HEK293 (cell line): ENCODE measurements at regions not wholly inside any gene's neighbourhood (a gene's known extent, or its start where the extent isn't known, plus 50 kb on each side); places are given as distances from the start of the nearest gene placed in this dataset.

Source experiments
- CTCF ChIA-PET: fragments of 350-600 bp; formaldehyde crosslinking; extraction: SDS; loops from one replicate; lab custom pipeline; 2021; ENCODE audit warnings: antibody characterized with exemption; lab: Yijun Ruan, JAX
- POLR2A ChIA-PET: fragments of 300-600 bp; formaldehyde crosslinking; extraction: SDS; loops from one replicate; lab custom pipeline; 2020; ENCODE audit warnings: antibody characterized with exemption, inconsistent platforms; lab: Yijun Ruan, JAX
- H3K27ac ChIP-seq: fragments of 200-500 bp; sonication (Bioruptor generic); 2 replicates; pipeline ENCODE4 v1.5.1; 2014; ENCODE audit warnings: low read depth, low read length, control low read depth, inconsistent platforms; ENCODE audit errors: extremely low read depth
- H3K36me3 ChIP-seq, 2 experiments: fragments of 200-500 bp in 1 of 2; sonication (Bioruptor generic) in 1 of 2; 1 replicate in 1 of 2; 2 replicates in 1 of 2; pipeline ENCODE4 v1.5.1; 2014 to 2017; ENCODE audit warnings: inconsistent platforms in 2 of 2, low read length in 2 of 2; ENCODE audit not compliant: control insufficient read depth in 2 of 2, insufficient read depth in 1 of 2
- H3K4me1 ChIP-seq: fragments of 200-500 bp; sonication (Bioruptor generic); 2 replicates; pipeline ENCODE4 v1.5.1; 2014; ENCODE audit warnings: mild to moderate bottlenecking, low read length, inconsistent platforms; ENCODE audit not compliant: control insufficient read depth, insufficient read depth
- H3K4me3 ChIP-seq: 2 replicates; pipeline ENCODE4 v1.5.1; 2011; ENCODE audit warnings: low read depth, mild to moderate bottlenecking, control low read depth, low read length, moderate library complexity
- H3K9me3 ChIP-seq: fragments of 200-500 bp; sonication (Bioruptor generic); 2 replicates; pipeline ENCODE4 v1.5.1; 2014; ENCODE audit warnings: low read depth, low read length, inconsistent platforms; ENCODE audit not compliant: control insufficient read depth, insufficient read depth
- GLI2 ChIP-seq: fragments of 450-650 bp; formaldehyde crosslinking; IDR thresholded peaks from 2 replicates; pipeline ENCODE4; 2017; ENCODE audit warnings: missing biosample characterization, missing genetic modification characterization, low read depth, borderline replicate concordance
- KLF7 ChIP-seq: fragments of 450-650 bp; formaldehyde crosslinking; IDR thresholded peaks from 2 replicates; pipeline ENCODE4 v1.5.1; 2016; ENCODE audit warnings: missing biosample characterization, missing genetic modification characterization, borderline replicate concordance
- KLF8 ChIP-seq: fragments of 450-650 bp; formaldehyde crosslinking; IDR thresholded peaks from 2 replicates; pipeline ENCODE4 v1.5.1; 2016; ENCODE audit warnings: missing biosample characterization, missing genetic modification characterization
- PRDM10 ChIP-seq: fragments of 450-650 bp; formaldehyde crosslinking; IDR thresholded peaks from 2 replicates; pipeline ENCODE4 v1.5.1; 2016; ENCODE audit warnings: missing biosample characterization, missing genetic modification characterization
- SP7 ChIP-seq: fragments of 450-650 bp; formaldehyde crosslinking; IDR thresholded peaks from 2 replicates; pipeline ENCODE4 v1.5.1; 2016; ENCODE audit warnings: missing biosample characterization, missing genetic modification characterization
- ZFHX2 ChIP-seq: fragments of 450-650 bp; formaldehyde crosslinking; conservative IDR thresholded peaks from 2 replicates; pipeline ENCODE4 v1.5.1; 2016; ENCODE audit warnings: missing biosample characterization, missing genetic modification characterization
- ZNF2 ChIP-seq: fragments of 450-650 bp; formaldehyde crosslinking; IDR thresholded peaks from 2 replicates; pipeline ENCODE4 v1.5.1; 2016; ENCODE audit warnings: missing biosample characterization, missing genetic modification characterization
- ZNF23 ChIP-seq: fragments of 450-650 bp; formaldehyde crosslinking; IDR thresholded peaks from 2 replicates; pipeline ENCODE4 v1.5.1; 2016; ENCODE audit warnings: missing biosample characterization, missing genetic modification characterization, borderline replicate concordance
- ZNF239 ChIP-seq: fragments of 450-650 bp; formaldehyde crosslinking; IDR thresholded peaks from 2 replicates; pipeline ENCODE4 v1.5.1; 2016; ENCODE audit warnings: missing biosample characterization, missing genetic modification characterization
- ZNF248 ChIP-seq: fragments of 450-650 bp; formaldehyde crosslinking; IDR thresholded peaks from 2 replicates; pipeline ENCODE4 v1.5.1; 2017; ENCODE audit warnings: missing biosample characterization, missing genetic modification characterization
- ZNF274 ChIP-seq, 2 experiments: fragments of 200-500 bp in 1 of 2; fragments of 450-650 bp in 1 of 2; sonication (Bioruptor generic) in 1 of 2; formaldehyde crosslinking in 1 of 2; IDR thresholded peaks; 2 replicates each; pipeline versions ENCODE4 v1.5.1 to v1.6.1; 2014 to 2016; ENCODE audit warnings: borderline replicate concordance in 1 of 2, inconsistent platforms in 1 of 2, low read length in 1 of 2, missing biosample characterization in 1 of 2, missing genetic modification characterization in 1 of 2
- ZNF302 ChIP-seq: fragments of 450-650 bp; formaldehyde crosslinking; IDR thresholded peaks from 2 replicates; pipeline ENCODE4 v1.5.1; 2016; ENCODE audit warnings: missing biosample characterization, missing genetic modification characterization, low read depth
- ZNF311 ChIP-seq: fragments of 450-650 bp; formaldehyde crosslinking; IDR thresholded peaks from 2 replicates; pipeline ENCODE4 v1.5.1; 2017; ENCODE audit warnings: missing biosample characterization, missing genetic modification characterization, borderline replicate concordance
- ZNF416 ChIP-seq: fragments of 450-650 bp; formaldehyde crosslinking; IDR thresholded peaks from 2 replicates; pipeline ENCODE4 v1.5.1; 2016; ENCODE audit warnings: missing biosample characterization, missing genetic modification characterization
- ZNF423 ChIP-seq: fragments of 450-650 bp; formaldehyde crosslinking; IDR thresholded peaks from 2 replicates; pipeline ENCODE4 v1.5.1; 2016; ENCODE audit warnings: missing biosample characterization, missing genetic modification characterization
- ZNF473 ChIP-seq: fragments of 450-650 bp; formaldehyde crosslinking; IDR thresholded peaks from 2 replicates; pipeline ENCODE4 v1.5.1; 2017; ENCODE audit warnings: missing biosample characterization, missing genetic modification characterization
- ZNF501 ChIP-seq: fragments of 450-650 bp; formaldehyde crosslinking; IDR thresholded peaks from 2 replicates; pipeline ENCODE4 v1.5.1; 2016; ENCODE audit warnings: missing biosample characterization, missing genetic modification characterization
- ZNF610 ChIP-seq: fragments of 450-650 bp; formaldehyde crosslinking; IDR thresholded peaks from 2 replicates; pipeline ENCODE4 v1.5.1; 2016; ENCODE audit warnings: missing biosample characterization, missing genetic modification characterization, borderline replicate concordance
- ZNF707 ChIP-seq: fragments of 450-650 bp; formaldehyde crosslinking; IDR thresholded peaks from 2 replicates; pipeline ENCODE4 v1.5.1; 2016; ENCODE audit warnings: missing biosample characterization, missing genetic modification characterization
- ZNF785 ChIP-seq: fragments of 450-650 bp; formaldehyde crosslinking; IDR thresholded peaks from 2 replicates; pipeline ENCODE4 v1.5.1; 2016; ENCODE audit warnings: missing biosample characterization, missing genetic modification characterization
- ZNF843 ChIP-seq: fragments of 450-650 bp; formaldehyde crosslinking; IDR thresholded peaks from 2 replicates; pipeline ENCODE4 v1.5.1; 2016; ENCODE audit warnings: missing biosample characterization, missing genetic modification characterization
- TF ChIP-seq, protein P1 (sequence below): fragments of 450-650 bp; formaldehyde crosslinking; IDR thresholded peaks from 2 replicates; pipeline ENCODE4 v1.5.1; 2016; ENCODE audit warnings: missing biosample characterization, missing genetic modification characterization
- TF ChIP-seq, protein P2 (sequence below): fragments of 450-650 bp; formaldehyde crosslinking; IDR thresholded peaks from 2 replicates; pipeline ENCODE4 v1.5.1; 2016; ENCODE audit warnings: missing biosample characterization, missing genetic modification characterization
- TF ChIP-seq, protein P3 (sequence below): fragments of 450-650 bp; formaldehyde crosslinking; IDR thresholded peaks from 2 replicates; pipeline ENCODE4 v1.5.1; 2017; ENCODE audit warnings: missing biosample characterization, missing genetic modification characterization
- TF ChIP-seq, protein P4 (sequence below): fragments of 450-650 bp; formaldehyde crosslinking; IDR thresholded peaks from 2 replicates; pipeline ENCODE4 v1.5.1; 2016; ENCODE audit warnings: missing biosample characterization, missing genetic modification characterization
- TF ChIP-seq, protein P5 (sequence below): fragments of 450-650 bp; formaldehyde crosslinking; optimal IDR thresholded peaks from 2 replicates; pipeline ENCODE3; 2016; ENCODE audit warnings: missing biosample characterization, mild to moderate bottlenecking, missing genetic modification characterization
- TF ChIP-seq, protein P6 (sequence below): fragments of 450-650 bp; formaldehyde crosslinking; IDR thresholded peaks from 2 replicates; pipeline ENCODE4 v1.5.0; 2017; ENCODE audit warnings: missing biosample characterization, missing genetic modification characterization, borderline replicate concordance

GRCh38 chr11:116310698-116311097, 462.1 kb downstream of the BUD13 start (continued):
- TF ChIP-seq, protein P1, sequence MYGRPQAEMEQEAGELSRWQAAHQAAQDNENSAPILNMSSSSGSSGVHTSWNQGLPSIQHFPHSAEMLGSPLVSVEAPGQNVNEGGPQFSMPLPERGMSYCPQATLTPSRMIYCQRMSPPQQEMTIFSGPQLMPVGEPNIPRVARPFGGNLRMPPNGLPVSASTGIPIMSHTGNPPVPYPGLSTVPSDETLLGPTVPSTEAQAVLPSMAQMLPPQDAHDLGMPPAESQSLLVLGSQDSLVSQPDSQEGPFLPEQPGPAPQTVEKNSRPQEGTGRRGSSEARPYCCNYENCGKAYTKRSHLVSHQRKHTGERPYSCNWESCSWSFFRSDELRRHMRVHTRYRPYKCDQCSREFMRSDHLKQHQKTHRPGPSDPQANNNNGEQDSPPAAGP (tag by site-specific recombination), result no peak
- TF ChIP-seq, protein P2, sequence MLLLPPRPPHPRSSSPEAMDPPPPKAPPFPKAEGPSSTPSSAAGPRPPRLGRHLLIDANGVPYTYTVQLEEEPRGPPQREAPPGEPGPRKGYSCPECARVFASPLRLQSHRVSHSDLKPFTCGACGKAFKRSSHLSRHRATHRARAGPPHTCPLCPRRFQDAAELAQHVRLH (tag by site-specific recombination), result no peak
- no peak for TF ChIP-seq KLF8 (tag by site-specific recombination)
- TF ChIP-seq SP7 (tag by site-specific recombination), result no peak
- TF ChIP-seq ZNF501 (tag by site-specific recombination), result no peak
- TF ChIP-seq ZNF423, result no peak
- TF ChIP-seq GLI2 (tag by site-specific recombination), result no peak
- TF ChIP-seq PRDM10, result no peak
- no peak for TF ChIP-seq ZNF302 (tag by site-specific recombination)
- TF ChIP-seq, all 188 proteins: peak for 0

GRCh38 chr11:116310226-116310625, 462.6 kb downstream of the BUD13 start:
- POLR2A ChIA-PET, result no interaction called here
- CTCF ChIA-PET, result interaction anchor here (0.7 kb wide), 1 partner anchor 93 kb away, joined by 3 read pairs; no protein-coding TSS in a partner anchor
- no peak for TF ChIP-seq ZNF707 (tag by site-specific recombination)
- no peak for TF ChIP-seq ZNF785 (tag by site-specific recombination)
- no peak for TF ChIP-seq ZNF274 (IDR thresholded peaks at IDR 0.05; ENCODE audit: low read length)
- no peak for TF ChIP-seq ZNF274 (tag by site-specific recombination; IDR thresholded peaks at IDR 0.05; ENCODE audit: borderline replicate concordance)
- no peak for TF ChIP-seq ZNF23
- TF ChIP-seq, protein P3, sequence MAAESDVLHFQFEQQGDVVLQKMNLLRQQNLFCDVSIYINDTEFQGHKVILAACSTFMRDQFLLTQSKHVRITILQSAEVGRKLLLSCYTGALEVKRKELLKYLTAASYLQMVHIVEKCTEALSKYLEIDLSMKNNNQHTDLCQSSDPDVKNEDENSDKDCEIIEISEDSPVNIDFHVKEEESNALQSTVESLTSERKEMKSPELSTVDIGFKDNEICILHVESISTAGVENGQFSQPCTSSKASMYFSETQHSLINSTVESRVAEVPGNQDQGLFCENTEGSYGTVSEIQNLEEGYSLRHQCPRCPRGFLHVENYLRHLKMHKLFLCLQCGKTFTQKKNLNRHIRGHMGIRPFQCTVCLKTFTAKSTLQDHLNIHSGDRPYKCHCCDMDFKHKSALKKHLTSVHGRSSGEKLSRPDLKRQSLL (tag by site-specific recombination), result no peak
- TF ChIP-seq ZNF248 (tag by site-specific recombination), result no peak
- TF ChIP-seq KLF7 (tag by site-specific recombination), result no peak
- TF ChIP-seq, protein P4, sequence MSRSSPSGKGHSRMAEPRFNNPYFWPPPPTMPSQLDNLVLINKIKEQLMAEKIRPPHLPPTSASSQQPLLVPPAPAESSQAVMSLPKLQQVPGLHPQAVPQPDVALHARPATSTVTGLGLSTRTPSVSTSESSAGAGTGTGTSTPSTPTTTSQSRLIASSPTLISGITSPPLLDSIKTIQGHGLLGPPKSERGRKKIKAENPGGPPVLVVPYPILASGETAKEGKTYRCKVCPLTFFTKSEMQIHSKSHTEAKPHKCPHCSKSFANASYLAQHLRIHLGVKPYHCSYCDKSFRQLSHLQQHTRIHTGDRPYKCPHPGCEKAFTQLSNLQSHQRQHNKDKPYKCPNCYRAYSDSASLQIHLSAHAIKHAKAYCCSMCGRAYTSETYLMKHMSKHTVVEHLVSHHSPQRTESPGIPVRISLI (tag by site-specific recombination), result no peak
- TF ChIP-seq ZNF239 (tag by site-specific recombination), result no peak
- TF ChIP-seq ZFHX2 (tag by site-specific recombination), result no peak
- TF ChIP-seq ZNF473 (tag by site-specific recombination), result no peak
- TF ChIP-seq, protein P5, sequence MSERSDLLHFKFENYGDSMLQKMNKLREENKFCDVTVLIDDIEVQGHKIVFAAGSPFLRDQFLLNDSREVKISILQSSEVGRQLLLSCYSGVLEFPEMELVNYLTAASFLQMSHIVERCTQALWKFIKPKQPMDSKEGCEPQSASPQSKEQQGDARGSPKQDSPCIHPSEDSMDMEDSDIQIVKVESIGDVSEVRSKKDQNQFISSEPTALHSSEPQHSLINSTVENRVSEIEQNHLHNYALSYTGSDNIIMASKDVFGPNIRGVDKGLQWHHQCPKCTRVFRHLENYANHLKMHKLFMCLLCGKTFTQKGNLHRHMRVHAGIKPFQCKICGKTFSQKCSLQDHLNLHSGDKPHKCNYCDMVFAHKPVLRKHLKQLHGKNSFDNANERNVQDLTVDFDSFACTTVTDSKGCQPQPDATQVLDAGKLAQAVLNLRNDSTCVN, result no peak
- TF ChIP-seq ZNF311 (tag by site-specific recombination), result no peak
- TF ChIP-seq ZNF2 (tag by site-specific recombination), result no peak
- no peak for TF ChIP-seq ZNF610 (tag by site-specific recombination)
- TF ChIP-seq, protein P6, sequence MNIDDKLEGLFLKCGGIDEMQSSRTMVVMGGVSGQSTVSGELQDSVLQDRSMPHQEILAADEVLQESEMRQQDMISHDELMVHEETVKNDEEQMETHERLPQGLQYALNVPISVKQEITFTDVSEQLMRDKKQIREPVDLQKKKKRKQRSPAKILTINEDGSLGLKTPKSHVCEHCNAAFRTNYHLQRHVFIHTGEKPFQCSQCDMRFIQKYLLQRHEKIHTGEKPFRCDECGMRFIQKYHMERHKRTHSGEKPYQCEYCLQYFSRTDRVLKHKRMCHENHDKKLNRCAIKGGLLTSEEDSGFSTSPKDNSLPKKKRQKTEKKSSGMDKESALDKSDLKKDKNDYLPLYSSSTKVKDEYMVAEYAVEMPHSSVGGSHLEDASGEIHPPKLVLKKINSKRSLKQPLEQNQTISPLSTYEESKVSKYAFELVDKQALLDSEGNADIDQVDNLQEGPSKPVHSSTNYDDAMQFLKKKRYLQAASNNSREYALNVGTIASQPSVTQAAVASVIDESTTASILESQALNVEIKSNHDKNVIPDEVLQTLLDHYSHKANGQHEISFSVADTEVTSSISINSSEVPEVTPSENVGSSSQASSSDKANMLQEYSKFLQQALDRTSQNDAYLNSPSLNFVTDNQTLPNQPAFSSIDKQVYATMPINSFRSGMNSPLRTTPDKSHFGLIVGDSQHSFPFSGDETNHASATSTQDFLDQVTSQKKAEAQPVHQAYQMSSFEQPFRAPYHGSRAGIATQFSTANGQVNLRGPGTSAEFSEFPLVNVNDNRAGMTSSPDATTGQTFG (tag by site-specific recombination), result no peak
- no peak for TF ChIP-seq ZNF843
- no peak for TF ChIP-seq ZNF416 (tag by site-specific recombination)
- TF ChIP-seq, all 188 proteins: peak for 0
- Histone ChIP-seq H3K9me3 (no peaks in the 10 kb centered on the region), H3K4me3 (no peak overlapping the region), H3K4me1 (no peaks in the 10 kb centered on the region), H3K27ac (no peak overlapping the region), H3K36me3 (no peaks in the 10 kb centered on the region)
